ENCODE measurements at regions not wholly inside any gene's neighbourhood (a gene's known extent, or its start where the extent isn't known, plus 50 kb on each side); places are given as distances from the start of the nearest gene placed in this dataset.

DNA sequence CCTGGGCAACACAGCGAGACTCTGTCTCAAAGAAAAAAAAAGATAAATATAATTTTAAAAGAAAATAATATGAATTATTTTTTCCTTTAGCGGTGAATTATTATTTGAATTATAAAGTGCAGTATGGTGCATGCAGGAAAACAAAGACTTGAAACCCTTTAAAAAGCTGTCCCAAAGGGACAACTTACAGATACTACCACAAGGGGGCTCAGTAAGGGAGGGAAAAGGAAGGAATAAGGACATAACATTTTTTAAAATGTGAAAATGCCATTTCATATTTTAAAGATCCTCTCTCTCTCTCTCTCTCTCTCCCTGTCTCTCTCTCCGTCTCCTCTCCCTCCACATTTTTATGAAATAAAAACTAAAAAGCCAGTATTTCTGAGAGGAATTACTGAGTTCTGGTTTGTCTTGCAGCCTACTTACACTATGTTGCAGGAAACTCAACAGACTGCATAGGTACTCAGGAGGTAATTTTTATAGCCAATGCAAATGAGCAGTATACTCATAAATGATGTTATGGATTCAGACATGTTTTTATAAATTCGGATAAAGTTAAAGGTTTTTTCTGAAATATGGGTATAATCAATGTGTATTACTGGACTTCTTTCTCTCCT is 455.0 kb upstream of the GJE1 start:
- DNase-seq (ENCODE audit: low read depth, low spot score) = peak; percentile 17

DNA sequence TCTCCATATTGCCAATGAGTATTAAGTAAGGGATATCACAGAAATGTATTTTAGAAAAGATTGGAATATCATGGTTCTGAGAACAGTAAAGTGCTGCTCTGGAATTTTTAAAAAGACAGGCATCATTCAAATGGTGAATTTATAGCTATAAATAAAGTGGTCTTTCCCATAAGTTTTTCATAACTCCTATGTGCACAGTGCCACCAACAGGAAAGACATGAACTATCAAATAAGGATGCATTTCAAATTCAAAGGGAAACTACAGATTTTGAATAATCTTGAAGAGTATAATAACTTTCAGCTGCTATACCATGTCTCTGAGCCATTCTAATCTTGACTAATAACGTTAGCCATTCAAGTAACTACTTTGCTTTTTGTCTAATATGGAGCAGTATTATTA is 456.8 kb upstream of the GJE1 start:
- peak; percentile 9 for DNase-seq (ENCODE audit: low read depth, low spot score)

GRCh38 chr6:141669141-141669540 is 463.6 kb upstream of the GJE1 start:
- DNase-seq (ENCODE audit: low read depth, low spot score) = no peak

GRCh38 chr6:141667580-141668309 is 465.0 kb upstream of the GJE1 start:
- no peak for DNase-seq (ENCODE audit: low read depth, low spot score)

DNA sequence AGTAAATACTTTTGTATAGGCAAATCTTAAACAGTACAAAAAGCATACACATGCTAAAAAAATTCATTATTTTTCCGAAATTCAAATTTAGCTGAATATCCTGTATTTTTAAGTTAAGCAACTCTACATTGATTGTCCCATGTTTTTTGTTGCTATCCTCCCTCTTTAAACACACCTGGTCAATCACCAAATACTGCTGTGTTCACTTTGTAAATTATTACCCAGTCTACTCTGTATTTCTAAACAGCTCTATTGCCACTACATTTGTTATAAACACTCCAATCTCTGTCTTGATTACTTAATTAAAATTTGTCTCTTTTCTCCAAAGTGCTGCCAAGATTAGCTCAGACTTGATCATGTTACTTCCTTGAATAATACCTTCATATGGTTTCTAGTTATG is 466.5 kb upstream of the GJE1 start:
- no peak for DNase-seq (ENCODE audit: low read depth, low spot score)

DNA sequence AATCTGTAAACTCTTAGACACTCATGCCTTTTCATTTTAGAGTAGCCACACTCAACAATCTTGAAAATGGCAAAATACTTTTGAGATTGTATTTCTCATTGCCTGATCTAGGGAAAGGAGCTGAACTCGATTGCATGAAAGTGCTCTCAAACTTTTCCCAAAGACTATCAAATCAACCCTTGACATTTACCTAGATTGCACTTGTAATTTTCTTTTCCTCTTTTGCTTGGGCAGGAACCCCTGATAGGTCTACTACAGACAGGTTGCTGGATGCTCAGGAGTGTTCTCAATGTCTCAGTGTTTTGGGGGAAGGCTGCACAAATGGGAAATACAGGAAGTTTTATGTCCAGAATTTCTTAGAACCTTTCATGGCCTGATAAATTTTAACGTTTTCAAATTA is 468.0 kb upstream of the GJE1 start:
- no peak for DNase-seq (ENCODE audit: low read depth, low spot score)

GRCh38 chr6:141659582-141659981 is 473.1 kb upstream of the GJE1 start:
- no peak for DNase-seq (ENCODE audit: low read depth, low spot score)

DNA sequence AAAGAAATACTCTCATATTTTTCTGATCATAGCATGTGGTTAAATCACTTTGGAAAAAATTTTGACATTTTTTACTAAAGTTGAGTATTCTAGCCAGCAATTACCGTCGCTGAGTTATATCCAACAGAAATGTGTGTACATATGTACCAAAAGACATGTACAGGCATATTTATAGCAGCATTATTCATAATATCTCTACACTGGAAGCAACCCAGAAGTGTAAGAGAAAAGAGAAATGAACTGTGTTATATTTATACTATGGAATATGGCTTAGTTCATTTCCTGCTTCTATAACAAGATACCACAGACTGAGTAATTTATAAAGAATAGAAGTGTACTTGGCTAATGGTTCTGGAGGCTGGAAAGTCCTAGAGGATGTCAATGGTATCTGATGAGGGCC is 474.0 kb upstream of the GJE1 start:
- no peak for DNase-seq (ENCODE audit: low read depth, low spot score)

DNA sequence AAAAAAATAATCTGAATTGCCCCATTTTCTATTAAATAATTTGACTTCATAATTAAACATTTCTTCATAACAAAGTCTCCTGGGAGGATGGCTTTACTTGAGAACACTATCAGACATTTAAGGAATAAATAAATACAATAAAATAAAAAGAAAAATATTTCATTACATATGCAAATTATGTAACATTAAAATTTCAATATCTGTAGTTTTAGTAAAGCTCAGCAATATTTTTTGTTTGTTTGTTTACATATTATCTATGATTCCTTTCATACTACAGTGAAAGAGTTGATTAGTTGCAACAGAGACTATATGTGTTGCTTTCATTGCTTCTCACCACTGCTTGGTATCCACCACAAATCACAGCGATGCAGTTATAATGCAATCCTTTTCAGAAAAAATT is 474.9 kb upstream of the GJE1 start:
- DNase-seq (ENCODE audit: low read depth, low spot score) = no peak

GRCh38 chr6:141653590-141653989 is 479.1 kb upstream of the GJE1 start:
- DNase-seq (ENCODE audit: low read depth, low spot score) = no peak

GRCh38 chr6:141641951-141642350 is 490.8 kb upstream of the GJE1 start:
- no peak for DNase-seq (ENCODE audit: low read depth, low spot score)

DNA sequence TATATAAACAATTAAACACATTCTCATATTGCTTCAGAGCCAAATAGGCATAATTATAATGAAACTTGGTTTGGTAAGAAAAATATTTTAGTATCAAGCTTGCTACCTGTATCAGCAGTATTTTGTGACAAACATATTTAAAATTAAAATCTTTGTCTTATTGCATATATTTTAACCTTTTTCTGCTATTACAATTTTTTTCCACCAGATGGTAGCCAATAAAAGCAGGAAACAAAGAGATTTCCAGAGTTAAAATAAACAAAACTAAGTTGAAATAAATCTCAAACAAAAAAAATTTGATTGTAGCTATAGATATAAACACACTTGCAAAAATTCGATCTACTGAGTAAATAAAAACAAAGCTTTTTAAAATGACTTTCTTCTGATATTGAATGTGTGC is 491.3 kb upstream of the GJE1 start:
- DNase-seq (ENCODE audit: low read depth, low spot score) = no peak

GRCh38 chr6:141635621-141636020 is 497.1 kb upstream of the GJE1 start:
- no peak for DNase-seq (ENCODE audit: low read depth, low spot score)

- no peak for DNase-seq (ENCODE audit: low read depth, low spot score)
Measured at GRCh38 chr6:141634269-141634668, 498.5 kb upstream of the GJE1 start.

DNA sequence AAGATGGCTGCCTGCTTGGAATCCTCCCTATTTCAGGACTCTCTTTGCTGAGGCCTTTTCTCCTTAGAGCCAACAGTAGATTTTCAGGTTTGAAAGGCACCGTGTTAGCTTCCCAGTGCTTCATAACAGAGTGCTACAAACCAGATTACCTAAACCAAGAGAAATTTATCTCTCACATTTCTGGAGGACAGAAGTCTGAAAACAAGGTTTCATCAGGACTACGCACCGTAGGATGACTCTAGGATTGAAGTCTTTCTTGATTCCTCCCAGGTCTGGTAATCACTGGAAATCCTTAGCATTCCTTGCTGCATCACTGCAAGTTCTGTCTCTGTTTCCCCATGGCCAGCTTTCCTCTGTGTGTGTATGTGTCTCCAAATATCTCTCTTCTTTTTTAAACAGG is 508.4 kb upstream of the GJE1 start:
- DNase-seq (ENCODE audit: low read depth, low spot score) = no peak

- no peak for DNase-seq (ENCODE audit: low read depth, low spot score)
Measured at GRCh38 chr6:141618180-141618581, 514.5 kb upstream of the GJE1 start.

GRCh38 chr6:141610741-141611140 is 522.0 kb upstream of the GJE1 start:
- no peak for DNase-seq (ENCODE audit: low read depth, low spot score)

DNA sequence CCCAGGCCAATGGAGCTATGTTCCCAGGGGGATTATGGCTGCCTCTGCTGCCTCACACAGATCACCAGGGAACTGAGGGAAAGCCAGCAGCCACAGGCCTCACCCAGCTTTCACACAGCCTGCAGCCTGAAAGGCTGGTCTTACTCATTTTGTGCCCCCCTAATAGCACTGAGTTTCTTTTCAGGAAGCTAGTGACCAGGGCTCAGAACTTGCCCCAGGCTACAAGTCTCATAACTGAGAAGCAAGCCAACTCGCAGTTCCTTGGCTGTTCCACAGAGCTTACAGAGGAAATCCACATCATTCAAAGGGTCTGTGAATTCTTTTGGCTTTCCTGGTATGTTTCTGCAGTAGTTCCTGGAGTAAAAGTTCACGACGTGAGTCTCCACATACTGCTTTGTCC is 524.8 kb upstream of the GJE1 start:
- no peak for DNase-seq (ENCODE audit: low read depth, low spot score)

DNA sequence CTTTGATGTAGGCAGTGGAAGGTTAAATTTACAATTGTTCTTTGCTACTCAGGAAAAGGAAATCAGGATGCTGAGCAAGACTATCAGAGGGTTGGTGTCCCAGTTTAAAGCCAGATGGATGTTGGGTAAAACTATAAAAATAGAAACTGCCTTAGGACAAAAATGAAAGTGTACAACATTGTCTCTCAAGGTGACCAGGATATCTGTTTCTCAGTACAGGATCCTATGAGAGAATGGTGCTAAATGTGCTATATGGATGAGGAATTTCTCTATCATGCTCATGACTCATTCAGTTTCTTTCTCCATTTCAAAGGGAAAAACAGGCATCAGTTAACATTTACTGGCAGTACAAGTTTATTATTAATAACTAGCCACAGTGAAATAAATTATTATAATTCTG is 534.2 kb upstream of the GJE1 start:
- DNase-seq (ENCODE audit: low read depth, low spot score) = no peak

DNA sequence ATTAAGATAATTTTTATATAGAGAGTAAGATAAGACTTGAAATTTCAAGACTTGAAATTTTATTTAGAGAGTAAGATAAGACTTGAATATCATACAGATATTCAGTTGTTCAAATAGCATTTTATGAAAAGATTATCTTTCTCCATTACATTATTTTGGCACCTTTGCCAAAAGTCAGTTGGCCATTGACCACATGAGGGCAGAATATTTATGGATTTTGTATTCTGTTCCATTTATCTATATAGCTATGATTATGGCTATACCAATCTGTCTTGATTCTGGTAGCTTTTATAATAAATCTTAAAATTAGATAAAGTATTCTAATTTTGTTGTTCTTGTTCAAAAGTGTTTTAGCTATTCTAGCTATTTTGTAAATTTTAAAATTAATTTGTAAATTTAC is 537.9 kb upstream of the GJE1 start:
- no peak for DNase-seq (ENCODE audit: low read depth, low spot score)

DNA sequence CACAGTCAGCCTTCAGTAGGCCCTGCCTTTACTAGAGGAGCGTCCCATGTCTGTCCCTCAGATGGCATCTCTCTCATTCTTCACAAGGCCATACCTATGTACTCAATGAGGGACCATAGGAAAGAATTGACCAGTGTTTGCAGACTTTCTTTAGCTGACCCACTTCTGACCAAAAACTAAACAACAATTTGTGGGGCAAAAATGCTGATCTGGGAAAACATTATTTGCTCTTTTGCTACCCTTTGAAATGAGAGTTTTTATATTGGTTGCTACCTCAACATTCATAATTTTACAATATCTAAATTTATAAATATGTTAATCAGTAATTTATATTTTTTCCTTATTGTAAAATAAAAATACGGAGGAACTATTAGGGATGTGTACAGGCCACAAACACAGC is 539.4 kb upstream of the GJE1 start:
- no peak for DNase-seq (ENCODE audit: low read depth, low spot score)

DNA sequence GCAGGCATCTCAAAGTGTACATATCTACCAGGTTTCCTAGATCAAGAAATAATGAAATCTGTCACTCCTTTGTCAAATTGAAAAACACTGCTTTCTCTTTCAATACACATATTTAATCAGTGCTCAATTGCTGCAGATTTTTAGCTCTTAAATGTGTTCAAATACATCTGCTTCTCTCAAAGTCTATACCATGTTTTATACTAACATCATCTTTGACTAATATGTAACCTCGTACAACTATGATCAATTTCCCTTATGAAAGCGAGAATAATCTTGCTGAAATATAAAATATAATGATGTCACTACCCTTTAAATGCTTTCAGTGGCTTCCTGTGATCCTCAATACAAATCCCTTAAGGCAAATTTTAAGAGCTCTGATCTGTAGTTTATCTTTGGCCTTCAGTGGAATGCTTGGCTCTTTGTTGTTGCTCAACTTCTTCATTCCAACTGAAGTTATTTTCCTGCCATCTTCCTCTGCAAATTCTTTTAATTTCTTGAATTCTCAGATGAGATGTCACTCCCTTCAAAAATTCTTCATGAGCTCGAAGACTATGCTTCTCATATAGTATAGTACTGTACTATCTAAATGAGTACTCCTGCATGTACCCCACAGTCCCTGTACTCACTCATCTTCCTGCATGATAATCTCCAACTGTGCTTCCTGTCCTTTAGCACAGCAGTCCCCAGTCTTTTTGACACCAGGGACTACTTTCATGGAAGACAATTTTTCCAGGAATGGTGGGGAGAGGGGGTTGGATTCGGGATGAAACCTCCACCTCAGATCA is 545.1 kb upstream of the GJE1 start:
- DNase-seq (ENCODE audit: low read depth, low spot score) = no peak

GRCh38 chr6:141580988-141581552 is 551.7 kb upstream of the GJE1 start:
- no peak for DNase-seq (ENCODE audit: low read depth, low spot score)

Data from smooth muscle cell of the brain vasculature (primary cell).